HL-60 (cell line): ENCODE measurements at regions not wholly inside any gene's neighbourhood (a gene's known extent, or its start where the extent isn't known, plus 50 kb on each side); places are given as distances from the start of the nearest gene placed in this dataset.

Experiments
- POLR2AphosphoS5 ChIP-seq: IDR thresholded peaks from 2 replicates; pipeline ENCODE4 v1.6.1; 2012; ENCODE audit warnings: low read depth
- TF ChIP-seq, protein P1 (sequence below): IDR thresholded peaks from one replicate; pipeline ENCODE4 v1.5.1; 2011; ENCODE audit warnings: low read length, control low read depth, inconsistent platforms; ENCODE audit not compliant: insufficient read depth

GRCh38 chr17:77416105-77416713 lies 275.4 kb downstream of the SEC14L1 start:
- no peak for TF ChIP-seq POLR2AphosphoS5
- TF ChIP-seq, protein P1, sequence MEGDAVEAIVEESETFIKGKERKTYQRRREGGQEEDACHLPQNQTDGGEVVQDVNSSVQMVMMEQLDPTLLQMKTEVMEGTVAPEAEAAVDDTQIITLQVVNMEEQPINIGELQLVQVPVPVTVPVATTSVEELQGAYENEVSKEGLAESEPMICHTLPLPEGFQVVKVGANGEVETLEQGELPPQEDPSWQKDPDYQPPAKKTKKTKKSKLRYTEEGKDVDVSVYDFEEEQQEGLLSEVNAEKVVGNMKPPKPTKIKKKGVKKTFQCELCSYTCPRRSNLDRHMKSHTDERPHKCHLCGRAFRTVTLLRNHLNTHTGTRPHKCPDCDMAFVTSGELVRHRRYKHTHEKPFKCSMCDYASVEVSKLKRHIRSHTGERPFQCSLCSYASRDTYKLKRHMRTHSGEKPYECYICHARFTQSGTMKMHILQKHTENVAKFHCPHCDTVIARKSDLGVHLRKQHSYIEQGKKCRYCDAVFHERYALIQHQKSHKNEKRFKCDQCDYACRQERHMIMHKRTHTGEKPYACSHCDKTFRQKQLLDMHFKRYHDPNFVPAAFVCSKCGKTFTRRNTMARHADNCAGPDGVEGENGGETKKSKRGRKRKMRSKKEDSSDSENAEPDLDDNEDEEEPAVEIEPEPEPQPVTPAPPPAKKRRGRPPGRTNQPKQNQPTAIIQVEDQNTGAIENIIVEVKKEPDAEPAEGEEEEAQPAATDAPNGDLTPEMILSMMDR = no peak
